ENCODE measurements at regions not wholly inside any gene's neighbourhood (a gene's known extent, or its start where the extent isn't known, plus 50 kb on each side); places are given as distances from the start of the nearest gene placed in this dataset.
"Not testable (repeated sequence)": the region's sequence is repeated elsewhere in the genome, so short reads cannot be mapped to it uniquely, and the experiment has no call there.

GRCh38 chr15:87669846-87670245 lies 586.7 kb downstream of the NTRK3 start:
- Histone ChIP-seq H3K36me3 (ENCODE audit: control insufficient read depth in 3 of 3, insufficient read depth in 2 of 3, low read depth in 1 of 3, low read length in 3 of 3) (no peaks in the 10 kb centered on the region), H3K4me3 (ENCODE audit: low read depth in 1 of 3, low read length in 3 of 3) (no peak overlapping the region), H3K4me1 (ENCODE audit: control insufficient read depth in 3 of 3, insufficient read depth in 2 of 3, low read depth in 1 of 3, low read length in 2 of 3) (no peaks in the 10 kb centered on the region), H3K9me3 (ENCODE audit: control insufficient read depth in 2 of 2, insufficient read depth in 1 of 2, low read depth in 1 of 2, low read length in 1 of 2) (peaks cover 0 to 6% of the 10 kb centered on the region in 2 donors), H3K27me3 (ENCODE audit: control insufficient read depth in 3 of 3, insufficient read depth in 3 of 3, low read length in 3 of 3) (no peaks in the 10 kb centered on the region), H3K27ac (ENCODE audit: low read depth in 1 of 3, low read length in 2 of 3) (no peak overlapping the region)
- DNase-seq: no peak
- WGBS, 3 donors: 81 to 86% (median 86%) methylated on average over 6 of the region's 6 CpGs
- FAIRE-seq: no peak

GRCh38 chr15:87668768-87669564 lies 587.6 kb downstream of the NTRK3 start:
- DNase-seq; H3K27me3 ChIP-seq (ENCODE audit: control insufficient read depth in 3 of 3, insufficient read depth in 3 of 3, low read length in 3 of 3); H3K36me3 ChIP-seq (ENCODE audit: control insufficient read depth in 3 of 3, insufficient read depth in 2 of 3, low read depth in 1 of 3, low read length in 3 of 3); H3K4me1 ChIP-seq (ENCODE audit: control insufficient read depth in 3 of 3, insufficient read depth in 2 of 3, low read depth in 1 of 3, low read length in 2 of 3); FAIRE-seq; H3K9me3 ChIP-seq (ENCODE audit: control insufficient read depth in 2 of 2, insufficient read depth in 1 of 2, low read depth in 1 of 2, low read length in 1 of 2); H3K4me3 ChIP-seq (ENCODE audit: low read depth in 1 of 3, low read length in 3 of 3); H3K27ac ChIP-seq (ENCODE audit: low read depth in 1 of 3, low read length in 2 of 3): not testable (repeated sequence)
- WGBS, 3 donors: 87 to 88% (median 88%) methylated on average over 8 of the region's 8 CpGs

GRCh38 chr15:87667643-87668042 lies 588.9 kb downstream of the NTRK3 start:
- H3K27ac ChIP-seq (ENCODE audit: low read depth in 1 of 3, low read length in 2 of 3): no peak overlapping the region
- peak; percentile 10 for FAIRE-seq
- peaks cover 0 to 14% of the 10 kb centered on the region in 2 donors for H3K9me3 ChIP-seq (ENCODE audit: control insufficient read depth in 2 of 2, insufficient read depth in 1 of 2, low read depth in 1 of 2, low read length in 1 of 2)
- no peak for DNase-seq
- no peaks in the 10 kb centered on the region for H3K27me3 ChIP-seq (ENCODE audit: control insufficient read depth in 3 of 3, insufficient read depth in 3 of 3, low read length in 3 of 3)
- no peak overlapping the region for H3K4me3 ChIP-seq (ENCODE audit: low read depth in 1 of 3, low read length in 3 of 3)
- no peaks in the 10 kb centered on the region for H3K4me1 ChIP-seq (ENCODE audit: control insufficient read depth in 3 of 3, insufficient read depth in 2 of 3, low read depth in 1 of 3, low read length in 2 of 3)
- H3K36me3 ChIP-seq (ENCODE audit: control insufficient read depth in 3 of 3, insufficient read depth in 2 of 3, low read depth in 1 of 3, low read length in 3 of 3): no peaks in the 10 kb centered on the region
- 79 to 87% (median 80%) methylated on average over 3 of the region's 3 CpGs for WGBS, 3 donors

- Histone ChIP-seq H3K27me3 (ENCODE audit: control insufficient read depth in 3 of 3, insufficient read depth in 3 of 3, low read length in 3 of 3) (no peaks in the 10 kb centered on the region), H3K36me3 (ENCODE audit: control insufficient read depth in 3 of 3, insufficient read depth in 2 of 3, low read depth in 1 of 3, low read length in 3 of 3) (no peaks in the 10 kb centered on the region), H3K4me1 (ENCODE audit: control insufficient read depth in 3 of 3, insufficient read depth in 2 of 3, low read depth in 1 of 3, low read length in 2 of 3) (no peaks in the 10 kb centered on the region), H3K27ac (ENCODE audit: low read depth in 1 of 3, low read length in 2 of 3) (no peak overlapping the region), H3K4me3 (ENCODE audit: low read depth in 1 of 3, low read length in 3 of 3) (no peak overlapping the region), H3K9me3 (ENCODE audit: control insufficient read depth in 2 of 2, insufficient read depth in 1 of 2, low read depth in 1 of 2, low read length in 1 of 2) (peaks cover 0 to 11% of the 10 kb centered on the region in 2 donors)
- DNase-seq (no peak), FAIRE-seq (no peak)
- WGBS, 3 donors: 84 to 87% (median 84%) methylated on average over 6 of the region's 6 CpGs
Observed at GRCh38 chr15:87662575-87662974, 594.0 kb downstream of the NTRK3 start.

- 64 to 78% (median 74%) methylated on average over 3 of the region's 3 CpGs for WGBS, 3 donors
- no peak overlapping the region for H3K27ac ChIP-seq (ENCODE audit: low read depth in 1 of 3, low read length in 2 of 3)
- no peaks in the 10 kb centered on the region for H3K36me3 ChIP-seq (ENCODE audit: control insufficient read depth in 3 of 3, insufficient read depth in 2 of 3, low read depth in 1 of 3, low read length in 3 of 3)
- H3K27me3 ChIP-seq (ENCODE audit: control insufficient read depth in 3 of 3, insufficient read depth in 3 of 3, low read length in 3 of 3): no peaks in the 10 kb centered on the region
- no peaks in the 10 kb centered on the region for H3K4me1 ChIP-seq (ENCODE audit: control insufficient read depth in 3 of 3, insufficient read depth in 2 of 3, low read depth in 1 of 3, low read length in 2 of 3)
- H3K9me3 ChIP-seq (ENCODE audit: control insufficient read depth in 2 of 2, insufficient read depth in 1 of 2, low read depth in 1 of 2, low read length in 1 of 2): peaks cover 0 to 8% of the 10 kb centered on the region in 2 donors
- FAIRE-seq: no peak
- H3K4me3 ChIP-seq (ENCODE audit: low read depth in 1 of 3, low read length in 3 of 3): no peak overlapping the region
- DNase-seq: no peak
Observed at GRCh38 chr15:87661454-87662355, 594.8 kb downstream of the NTRK3 start.

- FAIRE-seq (no peak), DNase-seq (no peak)
- Histone ChIP-seq H3K4me3 (ENCODE audit: low read depth in 1 of 3, low read length in 3 of 3) (no peak overlapping the region), H3K4me1 (ENCODE audit: control insufficient read depth in 3 of 3, insufficient read depth in 2 of 3, low read depth in 1 of 3, low read length in 2 of 3) (no peaks in the 10 kb centered on the region), H3K9me3 (ENCODE audit: control insufficient read depth in 2 of 2, insufficient read depth in 1 of 2, low read depth in 1 of 2, low read length in 1 of 2) (peaks cover 0 to 8% of the 10 kb centered on the region in 2 donors), H3K27me3 (ENCODE audit: control insufficient read depth in 3 of 3, insufficient read depth in 3 of 3, low read length in 3 of 3) (no peaks in the 10 kb centered on the region), H3K36me3 (ENCODE audit: control insufficient read depth in 3 of 3, insufficient read depth in 2 of 3, low read depth in 1 of 3, low read length in 3 of 3) (no peaks in the 10 kb centered on the region), H3K27ac (ENCODE audit: low read depth in 1 of 3, low read length in 2 of 3) (no peak overlapping the region)
- WGBS, 3 donors: 52 to 80% (median 69%) methylated on average over 2 of the region's 2 CpGs
Observed at GRCh38 chr15:87660251-87661129, 596.0 kb downstream of the NTRK3 start.

- no peaks in the 10 kb centered on the region for H3K4me1 ChIP-seq (ENCODE audit: control insufficient read depth in 3 of 3, insufficient read depth in 2 of 3, low read depth in 1 of 3, low read length in 2 of 3)
- no peak for FAIRE-seq
Observed at GRCh38 chr15:87656372-87656771, 600.2 kb downstream of the NTRK3 start.

GRCh38 chr15:87653646-87654045 lies 602.9 kb downstream of the NTRK3 start:
- Histone ChIP-seq H3K9me3 (ENCODE audit: control insufficient read depth in 2 of 2, insufficient read depth in 1 of 2, low read depth in 1 of 2, low read length in 1 of 2) (no peaks in the 10 kb centered on the region), H3K4me1 (ENCODE audit: control insufficient read depth in 3 of 3, insufficient read depth in 2 of 3, low read depth in 1 of 3, low read length in 2 of 3) (no peaks in the 10 kb centered on the region), H3K27me3 (ENCODE audit: control insufficient read depth in 3 of 3, insufficient read depth in 3 of 3, low read length in 3 of 3) (no peaks in the 10 kb centered on the region), H3K4me3 (ENCODE audit: low read depth in 1 of 3, low read length in 3 of 3) (no peak overlapping the region), H3K27ac (ENCODE audit: low read depth in 1 of 3, low read length in 2 of 3) (no peak overlapping the region), H3K36me3 (ENCODE audit: control insufficient read depth in 3 of 3, insufficient read depth in 2 of 3, low read depth in 1 of 3, low read length in 3 of 3) (no peaks in the 10 kb centered on the region)
- no peak for FAIRE-seq
- DNase-seq: no peak
- 67 to 85% (median 73%) methylated on average over 1 of the region's 1 CpG for WGBS, 3 donors

More at GRCh38 chr15:87656372-87656771, 600.2 kb downstream of the NTRK3 start:
- H3K27ac ChIP-seq (ENCODE audit: low read depth in 1 of 3, low read length in 2 of 3): no peak overlapping the region
- no peaks in the 10 kb centered on the region for H3K36me3 ChIP-seq (ENCODE audit: control insufficient read depth in 3 of 3, insufficient read depth in 2 of 3, low read depth in 1 of 3, low read length in 3 of 3)
- H3K27me3 ChIP-seq (ENCODE audit: control insufficient read depth in 3 of 3, insufficient read depth in 3 of 3, low read length in 3 of 3): no peaks in the 10 kb centered on the region
- H3K9me3 ChIP-seq (ENCODE audit: control insufficient read depth in 2 of 2, insufficient read depth in 1 of 2, low read depth in 1 of 2, low read length in 1 of 2): no peaks in the 10 kb centered on the region
- 47 to 56% (median 56%) methylated on average over 1 of the region's 1 CpG for WGBS, 3 donors
- DNase-seq: no peak
- no peak overlapping the region for H3K4me3 ChIP-seq (ENCODE audit: low read depth in 1 of 3, low read length in 3 of 3)
